Dermis blood vessel endothelial cell (primary cell): ENCODE measurements at regions not wholly inside any gene's neighbourhood (a gene's known extent, or its start where the extent isn't known, plus 50 kb on each side); places are given as distances from the start of the nearest gene placed in this dataset.
"Not testable (repeated sequence)": the region's sequence is repeated elsewhere in the genome, so short reads cannot be mapped to it uniquely, and the experiment has no call there.

Source experiments
- DNase-seq: peaks from one replicate; pipeline ENCODE4 v3.0.0; 2010

DNA sequence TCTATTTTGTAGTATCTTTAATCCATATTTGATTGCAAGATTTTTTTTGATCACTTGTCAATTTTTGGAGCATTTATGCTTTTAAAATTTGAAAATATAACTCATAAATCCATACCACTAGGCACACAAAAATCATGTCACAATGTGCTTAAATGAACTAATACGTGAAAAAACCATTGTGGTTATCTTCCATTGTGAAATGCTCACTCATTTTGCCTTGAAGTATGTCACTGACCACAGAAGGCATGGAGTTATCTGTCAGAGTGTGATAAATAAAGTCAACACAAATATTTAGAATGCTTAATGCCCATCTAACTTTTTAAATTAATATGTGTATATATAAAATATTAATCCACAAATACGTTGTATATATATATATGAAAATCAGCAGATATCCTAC lies 347.2 kb downstream of the PTPRC start:
- DNase-seq: no peak

DNA sequence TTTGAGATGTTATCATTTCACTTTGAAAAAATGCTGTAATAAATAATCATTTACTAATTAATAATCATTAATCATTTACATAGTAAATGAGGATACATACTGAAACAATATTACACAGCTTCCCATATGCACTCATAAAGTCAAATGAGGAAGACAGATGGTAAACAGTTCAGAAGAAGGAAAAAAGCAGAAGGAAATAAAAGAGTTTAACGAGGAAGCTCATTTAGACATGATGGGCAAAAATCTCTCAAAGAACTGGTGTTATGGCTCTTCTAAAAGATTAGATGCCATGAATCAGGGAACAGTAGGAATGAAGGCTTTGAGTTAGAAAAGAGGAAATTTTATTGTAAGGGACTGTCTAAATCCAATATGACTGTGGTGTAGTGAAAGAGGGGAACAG lies 347.6 kb downstream of the PTPRC start:
- no peak for DNase-seq

DNA sequence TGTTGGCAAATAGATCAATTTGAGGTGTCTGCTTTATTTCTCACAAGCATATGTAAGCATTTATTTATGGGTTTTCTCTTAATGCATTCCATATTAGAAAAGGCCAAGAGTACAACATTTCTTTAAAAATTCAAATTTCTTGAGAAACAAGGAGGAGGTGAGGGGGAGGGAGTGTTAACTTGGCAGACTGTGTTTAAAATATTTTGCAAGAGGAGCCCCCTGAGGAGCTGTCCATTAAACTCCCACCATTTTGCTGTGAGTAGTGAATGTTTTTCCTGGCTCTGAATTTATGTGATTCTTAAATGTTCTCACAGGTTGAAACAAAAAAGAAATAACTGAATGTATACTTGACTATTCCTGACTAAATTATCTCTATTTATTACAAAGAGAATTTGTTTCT lies 363.8 kb downstream of the PTPRC start:
- DNase-seq: no peak

DNA sequence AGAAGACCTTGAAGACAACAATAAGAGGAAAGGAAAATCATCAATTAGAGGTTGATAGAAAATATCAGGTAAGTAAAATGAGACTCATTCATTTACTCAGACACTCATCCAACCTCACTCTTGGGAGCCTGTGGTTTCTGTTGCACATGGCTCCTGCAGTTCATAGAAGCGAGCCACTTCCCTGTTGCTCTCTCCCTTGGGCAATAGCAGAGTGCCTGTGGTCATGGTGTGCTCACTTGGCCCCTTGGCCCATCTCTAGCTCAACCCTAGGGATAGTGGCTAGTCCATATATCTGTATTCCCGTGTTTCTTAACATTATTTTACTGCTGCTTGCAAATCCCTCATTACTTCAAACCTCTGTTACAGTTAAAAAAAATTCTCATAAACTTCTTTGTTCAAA lies 368.6 kb downstream of the PTPRC start:
- no peak for DNase-seq

DNA sequence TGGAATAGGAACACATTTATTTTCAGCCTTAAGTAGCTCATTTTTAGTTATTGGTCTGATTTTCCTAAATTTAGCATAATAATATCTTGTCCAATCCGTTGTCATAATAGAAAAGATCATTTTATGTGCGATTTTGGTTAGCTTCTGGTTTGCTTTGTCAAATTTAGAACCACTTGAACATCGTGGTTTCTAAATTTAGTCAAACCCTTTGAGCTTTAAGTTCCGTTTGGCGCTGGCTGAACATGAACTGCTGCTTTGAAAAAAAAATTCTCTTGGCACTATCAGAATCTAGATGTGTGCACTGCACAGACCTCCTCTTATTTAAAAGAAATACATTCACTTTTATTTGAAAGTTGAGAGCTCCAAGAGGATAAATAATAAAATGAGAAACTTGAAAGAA lies 370.6 kb downstream of the PTPRC start:
- DNase-seq: no peak

DNA sequence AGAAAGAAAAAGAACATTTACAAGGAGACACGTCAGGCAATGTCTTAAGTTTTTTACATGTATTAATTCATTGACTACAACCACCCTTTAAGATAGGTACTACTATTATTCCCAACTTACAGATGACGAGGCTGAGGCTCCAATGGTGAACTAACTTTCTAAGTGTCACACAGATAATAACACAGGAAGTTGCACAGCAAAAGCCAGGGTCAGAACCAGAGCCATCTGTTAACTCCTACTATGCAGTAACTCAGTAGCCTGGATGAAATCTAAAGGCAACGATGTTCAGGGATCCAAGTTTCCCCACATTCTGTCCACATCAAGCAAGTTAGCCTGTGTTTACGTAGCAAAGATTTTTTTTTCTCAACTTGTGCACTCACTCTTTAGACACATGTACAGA lies 371.7 kb downstream of the PTPRC start:
- DNase-seq: no peak

DNA sequence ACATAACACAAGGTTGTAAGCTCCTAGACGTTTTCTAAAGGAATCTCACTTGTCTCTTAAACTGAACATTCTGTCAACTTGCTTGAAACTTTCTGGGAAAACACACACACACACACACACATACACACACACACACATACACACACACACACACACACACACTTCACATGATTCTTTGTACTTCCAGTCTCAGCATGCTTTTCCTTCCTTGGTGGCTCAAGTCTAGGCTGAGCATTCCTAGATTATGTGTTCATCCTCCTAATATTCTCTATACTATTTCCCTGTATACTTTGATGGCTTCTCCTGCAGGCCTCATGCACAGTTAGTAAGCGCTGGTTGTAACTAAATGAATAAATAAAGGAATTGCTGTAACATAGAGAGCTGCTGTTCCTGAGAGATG lies 372.1 kb downstream of the PTPRC start:
- DNase-seq: no peak

DNA sequence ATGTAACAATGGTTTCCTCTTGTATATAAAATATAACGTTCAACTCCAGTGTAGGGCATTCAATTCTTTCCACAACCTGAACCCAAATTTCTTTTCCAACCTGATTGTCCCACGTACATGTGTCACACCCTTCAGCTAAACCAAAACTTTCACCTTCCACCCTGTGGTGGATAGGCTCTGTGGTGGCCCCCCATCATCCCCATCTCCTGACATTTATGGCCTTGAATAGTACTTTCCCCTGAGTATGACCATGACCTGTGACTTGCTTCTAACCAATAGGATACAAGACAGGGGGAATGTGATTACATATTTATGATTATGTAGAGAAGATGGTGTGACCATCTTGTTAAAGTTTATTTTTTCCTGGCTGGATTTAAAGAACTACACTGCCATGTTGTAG lies 377.0 kb downstream of the PTPRC start:
- no peak for DNase-seq

DNA sequence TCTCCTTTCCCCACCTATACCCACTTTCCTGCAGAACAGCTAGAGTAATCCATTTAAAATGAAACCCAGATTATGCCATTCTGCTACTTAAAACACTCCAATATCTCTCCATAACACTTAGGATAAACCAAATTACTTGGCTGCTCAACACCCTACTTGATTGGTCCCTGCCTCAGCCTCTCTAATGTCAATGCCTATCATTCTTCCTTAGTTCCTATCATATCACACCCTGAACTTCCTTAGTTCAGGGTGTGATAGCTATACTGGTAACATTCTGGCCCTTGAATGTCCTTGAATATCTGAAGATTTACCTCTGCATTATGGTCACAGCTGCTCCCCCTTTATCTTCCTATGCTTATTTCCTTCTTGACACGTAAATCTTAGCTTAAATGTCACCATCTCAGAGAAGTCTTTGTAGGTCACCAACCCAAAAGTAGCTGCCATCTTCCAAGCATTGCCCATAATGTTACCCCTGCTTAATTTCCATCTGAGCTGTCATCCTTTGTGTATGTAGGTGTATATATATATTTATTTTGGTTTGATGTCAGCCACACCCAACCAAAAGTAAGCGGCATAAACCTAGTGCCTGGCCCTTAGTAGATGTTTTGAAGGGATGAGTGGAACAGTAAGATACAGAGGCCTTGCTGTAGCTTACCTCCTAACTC lies 379.8 kb downstream of the PTPRC start:
- no peak for DNase-seq

DNA sequence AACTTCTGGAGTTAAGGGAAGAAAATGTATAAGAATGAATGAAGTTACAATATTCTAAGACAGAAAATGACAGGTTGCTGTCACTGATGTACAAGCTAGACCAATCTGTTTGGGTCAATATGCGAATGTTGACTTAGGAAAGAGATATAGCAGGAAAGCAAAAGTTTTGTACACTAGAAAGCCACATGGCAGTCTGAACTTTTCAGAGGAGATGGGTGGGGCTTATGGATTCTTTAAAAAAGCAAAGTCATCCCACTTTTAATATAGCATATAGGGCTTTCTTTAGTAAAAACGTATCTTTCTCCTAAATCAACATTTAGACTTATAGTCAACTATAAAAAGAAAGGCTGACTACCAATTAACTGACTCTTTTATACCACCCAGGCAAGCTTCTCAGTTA lies 381.2 kb downstream of the PTPRC start:
- no peak for DNase-seq

DNA sequence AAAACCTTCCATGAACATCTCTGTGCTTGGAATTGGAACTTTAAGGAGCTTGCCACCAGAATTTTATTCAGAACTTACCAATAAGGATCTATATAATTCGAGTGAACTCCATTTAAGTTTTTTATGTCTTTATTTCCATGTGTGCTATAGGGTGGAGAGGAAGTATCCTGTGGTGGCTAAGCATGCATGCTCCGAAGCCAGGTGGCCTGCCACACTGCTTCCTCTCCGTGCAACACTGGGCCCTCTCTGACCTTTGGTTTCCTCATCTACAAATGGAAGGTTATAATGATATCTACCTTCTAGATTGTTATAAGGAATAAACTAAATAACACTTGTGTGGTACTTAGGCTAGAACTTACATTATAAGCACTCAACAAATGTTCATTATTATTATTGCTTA lies 382.1 kb downstream of the PTPRC start:
- DNase-seq: peak; percentile 33

DNA sequence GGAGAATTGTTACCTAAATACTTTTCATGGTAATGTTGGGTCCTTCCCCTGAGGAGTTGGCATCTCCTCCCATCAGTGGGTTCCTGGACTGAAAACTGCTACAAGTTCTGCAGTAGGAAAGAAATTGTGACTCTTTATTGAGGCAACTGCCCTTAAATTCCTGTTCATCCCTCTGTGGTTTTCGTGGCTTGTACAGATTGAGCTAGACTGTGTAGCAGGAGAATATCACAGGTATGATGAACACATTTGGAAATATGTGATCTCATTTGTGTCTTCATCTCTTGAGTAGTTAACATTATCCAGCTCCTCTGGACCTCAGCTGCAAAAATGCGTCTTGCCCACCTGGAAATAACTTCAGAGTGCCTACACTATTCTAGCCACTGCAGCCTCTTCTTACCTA lies 390.6 kb downstream of the PTPRC start:
- no peak for DNase-seq

DNA sequence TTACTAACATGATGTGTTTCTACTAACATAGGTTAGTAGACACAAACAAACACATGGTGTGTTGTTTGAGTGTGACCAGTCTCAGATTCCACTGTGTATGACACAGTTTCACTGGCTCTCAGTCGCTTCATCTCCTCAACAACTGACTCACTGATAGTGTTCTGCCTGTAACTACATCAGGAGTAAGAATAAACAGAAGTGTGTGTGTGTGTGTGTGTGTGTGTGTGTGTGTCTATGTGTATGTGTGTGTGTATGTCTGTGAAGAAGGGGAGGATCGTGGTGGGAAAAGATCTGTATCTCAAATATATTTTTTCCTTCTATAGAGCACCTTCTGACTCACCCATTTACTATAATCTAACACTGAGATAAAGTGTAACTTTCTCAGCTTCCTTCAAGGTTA lies 391.0 kb downstream of the PTPRC start:
- DNase-seq: no peak

DNA sequence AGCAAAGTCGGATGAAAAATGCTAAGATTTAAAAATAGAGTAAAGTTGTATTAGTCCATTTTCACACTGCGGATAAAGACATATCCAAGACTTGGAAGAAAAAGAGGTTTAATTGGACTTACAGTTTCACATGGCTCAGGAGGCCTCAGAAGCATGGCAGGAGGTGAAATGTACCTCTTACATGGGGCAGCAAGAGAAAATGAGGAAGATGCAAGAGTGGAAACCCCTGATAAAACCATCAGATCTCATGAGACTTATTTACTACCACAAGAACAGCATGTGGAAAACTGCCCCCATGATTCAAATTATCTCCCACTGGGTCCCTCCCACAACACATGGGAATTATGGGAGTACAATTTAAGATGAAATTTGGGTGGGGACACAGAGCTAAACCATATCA lies 391.7 kb downstream of the PTPRC start:
- not testable (repeated sequence) for DNase-seq

DNA sequence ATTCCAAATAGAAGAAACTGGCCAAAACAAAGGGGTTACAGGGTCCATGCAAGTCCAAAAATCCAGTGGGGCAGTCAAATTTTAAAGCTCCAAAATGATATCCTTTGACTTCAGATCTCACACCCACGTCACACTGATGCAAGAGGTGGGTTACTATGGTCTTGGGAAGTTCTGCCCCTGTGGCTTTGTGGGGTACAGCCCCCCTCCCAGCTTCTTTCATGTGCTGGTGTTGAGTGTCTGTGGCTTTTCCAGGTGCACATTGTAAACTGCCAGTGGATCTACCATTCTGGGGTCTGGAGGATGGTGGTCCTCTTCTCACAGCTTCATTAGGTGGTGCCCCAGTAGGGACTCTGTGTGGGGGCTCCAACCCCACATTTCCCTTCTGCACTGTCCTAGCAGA lies 392.3 kb downstream of the PTPRC start:
- DNase-seq: not testable (repeated sequence)

DNA sequence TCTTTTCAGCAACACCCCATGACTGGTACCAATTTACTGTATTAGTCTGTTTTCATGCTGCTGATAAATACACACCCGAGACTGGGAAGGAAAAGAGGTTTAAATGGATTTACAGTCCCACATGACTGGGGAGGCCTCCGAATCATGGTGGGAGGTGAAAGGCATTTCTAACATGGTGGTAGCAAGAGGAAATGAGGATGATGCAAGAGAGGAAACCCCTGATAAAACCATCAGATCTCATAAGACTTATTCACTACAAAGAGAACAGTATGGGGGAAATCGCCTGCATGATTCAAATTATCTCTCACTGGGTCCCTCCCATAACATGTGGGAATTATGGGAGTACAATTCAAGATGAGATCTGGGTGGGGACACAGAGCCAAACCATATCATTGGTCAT lies 393.6 kb downstream of the PTPRC start:
- DNase-seq: not testable (repeated sequence)

DNA sequence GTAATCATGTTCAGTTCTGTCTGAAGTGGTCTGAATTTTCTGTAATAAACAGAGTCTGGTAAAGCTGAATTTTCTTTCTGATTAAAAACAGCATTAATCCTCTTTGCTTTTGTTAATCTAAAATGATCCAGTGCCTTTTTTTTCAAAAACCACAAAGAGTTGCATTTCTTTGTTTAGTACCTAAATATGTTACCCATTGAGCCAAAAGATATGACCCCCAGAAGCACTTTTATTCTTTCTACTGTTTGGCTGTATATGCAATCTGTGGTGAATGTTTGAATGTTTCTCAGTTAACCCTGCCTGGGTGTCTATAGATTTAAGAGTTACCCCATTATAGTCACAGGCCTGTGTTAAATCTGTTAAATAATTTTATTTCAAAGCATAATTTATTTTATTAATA lies 394.8 kb downstream of the PTPRC start:
- DNase-seq: no peak

DNA sequence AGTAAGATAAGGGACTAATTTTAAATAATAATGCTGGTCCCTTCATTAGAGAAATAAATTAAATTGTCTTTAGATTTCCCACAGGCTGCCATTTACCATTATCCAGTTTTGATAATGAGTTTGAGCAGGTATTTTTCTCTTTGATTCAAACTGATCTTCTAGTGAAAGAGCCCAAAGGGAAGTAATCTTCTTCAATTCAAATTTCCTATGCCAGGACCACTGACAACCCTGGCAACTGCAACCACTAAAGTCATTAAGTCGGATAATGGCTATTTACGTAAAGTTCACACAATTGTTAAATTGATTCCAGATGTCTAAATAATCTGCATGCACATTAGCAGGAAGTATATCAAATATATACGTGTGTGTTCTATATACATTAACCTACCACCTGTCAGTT lies 399.3 kb downstream of the PTPRC start:
- DNase-seq: no peak

DNA sequence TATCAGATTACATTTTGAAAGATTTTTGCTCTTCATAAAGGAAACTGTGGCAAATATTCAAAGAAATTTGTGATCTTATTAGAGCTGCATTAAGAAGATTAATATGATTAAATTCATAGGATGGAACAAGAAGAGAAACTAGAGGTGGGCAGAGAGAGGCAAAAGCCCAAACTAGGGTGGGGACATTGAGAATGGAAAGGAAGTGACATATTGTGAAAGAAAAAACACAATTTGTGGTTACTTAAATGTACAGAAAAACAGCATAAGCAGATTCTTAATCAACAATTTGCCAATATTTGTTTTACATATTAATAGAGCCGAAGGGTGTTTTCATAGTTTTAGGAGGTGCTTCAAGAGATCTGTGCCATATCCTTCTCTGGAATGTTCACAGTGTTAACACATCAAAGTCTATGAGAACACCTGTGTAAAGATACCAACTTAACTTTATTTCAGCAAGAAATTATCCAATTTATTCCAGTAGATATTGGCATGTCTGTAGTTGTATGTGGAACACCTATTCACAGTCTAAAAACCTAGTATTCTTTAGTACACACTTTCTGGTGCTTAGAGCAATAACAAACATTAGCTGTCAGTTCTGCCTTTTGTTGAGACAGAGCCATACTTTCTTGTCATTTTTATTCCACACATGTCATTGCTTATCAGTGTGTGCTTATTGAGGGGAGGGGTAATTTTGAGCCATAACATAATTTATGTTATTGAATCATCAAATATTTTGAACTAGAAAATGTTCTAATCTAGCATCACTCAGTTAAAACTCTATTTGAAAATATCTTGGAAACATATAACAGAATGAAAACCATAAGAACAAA lies 401.5 kb downstream of the PTPRC start:
- DNase-seq: no peak

DNA sequence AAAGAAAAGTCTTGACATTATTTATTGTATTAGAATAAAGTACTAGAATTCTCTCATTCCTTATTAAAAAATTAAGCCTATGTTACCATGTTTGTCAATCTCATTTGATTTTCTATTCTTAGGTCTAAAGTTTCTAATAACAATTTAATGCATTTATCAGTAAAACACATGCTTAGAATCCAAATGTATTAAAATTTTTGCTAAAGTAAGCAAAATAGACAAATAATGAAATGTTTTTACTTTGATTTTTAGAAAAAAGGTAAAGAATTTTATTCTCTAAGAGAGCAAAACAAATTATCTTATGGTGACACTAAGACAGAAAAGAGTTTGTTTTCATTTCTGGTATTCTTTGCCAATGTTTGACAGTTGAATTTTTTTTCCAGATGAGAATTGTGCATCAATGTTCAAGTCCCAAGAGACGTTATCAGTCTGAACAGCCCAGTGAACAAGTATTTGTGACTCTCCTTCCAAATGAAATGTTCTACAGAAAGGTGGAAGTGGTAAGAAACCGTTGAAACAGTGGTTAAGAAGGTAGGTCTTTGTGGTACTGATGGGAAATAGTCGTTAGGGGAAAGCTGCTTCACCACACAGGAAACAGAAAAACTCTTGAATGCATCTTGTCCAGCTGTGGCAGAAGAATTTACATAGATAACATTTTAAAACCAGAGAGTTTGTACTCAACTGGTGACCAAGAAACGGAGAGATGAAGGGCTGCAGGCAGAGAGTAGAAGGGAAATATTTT lies 402.5 kb downstream of the PTPRC start:
- no peak for DNase-seq

DNA sequence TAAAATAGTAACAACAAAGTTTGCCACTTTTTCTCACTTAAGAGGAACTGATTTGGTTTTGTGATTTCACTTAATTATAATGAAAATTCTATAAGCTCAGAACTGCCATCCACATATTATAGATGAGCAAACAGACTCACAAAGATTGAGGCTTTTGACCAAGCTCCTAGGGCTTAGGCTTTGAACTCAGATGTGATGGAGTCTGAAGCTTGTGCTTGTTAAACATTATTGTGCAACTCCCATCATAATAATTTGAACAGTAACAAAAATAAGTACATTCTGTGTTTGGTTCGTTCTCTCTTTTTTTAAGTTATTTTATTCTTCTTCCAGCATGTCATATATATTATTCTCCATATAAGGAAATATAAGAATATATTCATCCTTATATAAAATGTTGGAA lies 403.4 kb downstream of the PTPRC start:
- DNase-seq: no peak

DNA sequence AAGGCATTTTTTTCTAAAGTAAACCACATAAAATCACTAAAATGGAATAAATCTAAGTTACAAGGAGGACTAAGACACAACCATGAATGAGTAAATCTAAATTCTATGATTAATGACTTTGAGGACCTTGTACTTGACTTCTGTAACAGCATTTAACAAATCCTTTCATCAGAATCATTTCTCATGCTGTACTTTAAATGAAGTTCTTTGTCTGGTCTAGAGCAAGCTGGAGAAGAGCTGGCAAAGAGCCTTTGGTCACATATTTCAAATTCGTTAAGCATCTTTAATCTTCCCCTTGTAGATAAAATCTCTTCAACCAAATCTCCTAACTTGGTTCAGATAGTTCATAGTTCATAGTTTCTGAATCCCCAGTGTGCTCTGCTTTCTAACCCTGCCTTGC lies 405.4 kb downstream of the PTPRC start:
- no peak for DNase-seq

DNA sequence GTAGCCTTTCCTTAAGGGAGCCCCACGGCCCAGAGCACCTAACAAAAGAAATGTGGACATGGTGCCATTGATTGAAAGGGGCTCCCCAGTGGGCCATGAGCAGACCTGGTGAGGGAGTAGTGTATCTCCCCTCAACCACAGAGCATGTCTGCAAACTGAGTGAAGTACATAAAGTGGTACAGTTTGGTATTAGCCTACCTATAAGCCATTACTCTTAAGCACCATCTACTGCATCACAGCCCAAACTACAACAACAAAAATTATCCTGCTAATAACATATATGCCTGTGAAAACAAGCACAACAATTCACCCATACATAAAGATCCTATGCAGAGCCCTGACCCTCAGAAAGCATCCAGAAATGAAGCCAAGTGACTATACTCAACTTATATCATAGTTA lies 407.8 kb downstream of the PTPRC start:
- peak; percentile 9 for DNase-seq

DNA sequence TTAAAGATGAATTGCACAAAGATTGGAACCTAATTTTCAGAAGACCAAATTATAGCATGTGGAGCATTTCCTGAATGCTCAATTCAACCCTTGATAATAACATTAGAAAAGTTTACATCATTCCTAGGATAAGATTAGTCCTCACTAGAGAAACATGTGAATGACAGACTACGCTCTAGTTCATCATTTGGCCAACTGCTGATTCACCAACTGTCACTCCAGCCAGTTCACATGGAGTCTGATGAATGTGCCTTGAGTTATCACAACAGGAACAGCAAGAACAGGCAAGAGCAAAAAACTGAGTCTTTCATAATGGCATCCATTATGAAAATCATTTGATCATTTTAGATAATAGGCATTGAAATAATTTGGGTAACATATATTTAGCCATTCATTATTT lies 415.9 kb downstream of the PTPRC start:
- no peak for DNase-seq
